C4-2B (cell line): ENCODE measurements at regions not wholly inside any gene's neighbourhood (a gene's known extent, or its start where the extent isn't known, plus 50 kb on each side); places are given as distances from the start of the nearest gene placed in this dataset.

Experiments
- CTCF ChIP-seq: fragments of 450-650 bp; conservative IDR thresholded peaks from 2 replicates; pipeline ENCODE4 v1.5.1; 2017; ENCODE audit warnings: mild to moderate bottlenecking
- ZFX ChIP-seq: fragments of 450-650 bp; IDR thresholded peaks from 2 replicates; pipeline ENCODE4 v1.6.1; 2017

- no peak for TF ChIP-seq CTCF
- TF ChIP-seq ZFX: no peak
Observed at GRCh38 chr2:145818890-145819504, 1299.1 kb upstream of the ZEB2 start.
